ENCODE measurements at regions not wholly inside any gene's neighbourhood (a gene's known extent, or its start where the extent isn't known, plus 50 kb on each side); places are given as distances from the start of the nearest gene placed in this dataset.

GRCh38 chr22:46081831-46082210 lies 68.5 kb upstream of the PPARA start:
- Histone ChIP-seq H3K56ac (ENCODE audit: extremely low read depth, insufficient read depth, low read length) (no peak overlapping the region), H4K91ac (ENCODE audit: insufficient read depth, low read depth, low read length) (no peak overlapping the region), H3K18ac (ENCODE audit: low read depth, low read length) (no peak overlapping the region), H3K4me1 (ENCODE audit: control insufficient read depth, insufficient read depth, low read length) (peaks cover 43% of the 10 kb centered on the region), H3K27me3 (ENCODE audit: control insufficient read depth, insufficient read depth, low read length) (no peaks in the 10 kb centered on the region), H2BK15ac (ENCODE audit: low read depth, low read length) (no peak overlapping the region), H3K9me3 (ENCODE audit: control insufficient read depth, insufficient read depth, low read length) (no peaks in the 10 kb centered on the region), H3K36me3 (ENCODE audit: control insufficient read depth, insufficient read depth, low read length) (peaks cover 25% of the 10 kb centered on the region), H3K4ac (ENCODE audit: low read depth, low read length) (0 out of 2 replicates have a peak overlapping the region, but pooled peaks have one; percentile 33), H4K20me1 (ENCODE audit: insufficient read depth, low read length) (peaks cover 45% of the 10 kb centered on the region), H3K9me1 (ENCODE audit: insufficient read depth, low read length) (peaks cover 12% of the 10 kb centered on the region), H2AFZ (replicated peaks; ENCODE audit: low read length, poor library complexity) (peak overlapping the region; percentile 8), H3K4me3 (ENCODE audit: insufficient read depth, low read depth, low read length) (no peak overlapping the region), H2AK5ac (ENCODE audit: low read depth, low read length) (no peak overlapping the region), H3K9ac (ENCODE audit: low read depth, low read length) (0 out of 2 replicates have a peak overlapping the region, but pooled peaks have one; percentile 33), H4K5ac (ENCODE audit: low read depth, low read length) (no peak overlapping the region), H2BK5ac (ENCODE audit: low read depth, low read length, poor library complexity, severe bottlenecking) (no peak overlapping the region), H3K14ac (replicated peaks; ENCODE audit: low read depth, low read length) (0 out of 2 replicates have a peak overlapping the region, but pooled peaks have one; percentile 17), H3K4me2 (ENCODE audit: low read depth, low read length) (peak overlapping the region; percentile 1; the same call in 1 of the 2 replicates), H4K8ac (ENCODE audit: low read depth in 2 of 2, low read length in 2 of 2) (peak overlapping the region; percentile 26 to 58; a peak in 2 of 4 replicates), H3K23ac (ENCODE audit: low read depth, low read length) (peak overlapping the region; percentile 8; the same call in 1 of the 2 replicates), H2AK9ac (replicated peaks; ENCODE audit: low read depth, low read length, poor library complexity) (peak overlapping the region; percentile 74), H2BK20ac (ENCODE audit: low read depth, low read length) (no peak overlapping the region), H2BK120ac (ENCODE audit: low read depth, low read length) (no peak overlapping the region), H3K27ac (ENCODE audit: insufficient read depth, low read length) (peak overlapping the region; percentile 63; the same call in 1 of the 2 replicates), H3K79me1 (ENCODE audit: low read depth in 1 of 2, low read length in 2 of 2) (peaks cover 0 to 50% of the 10 kb centered on the region in 2 experiments; a peak in 2 of 4 replicates)
- WGBS, 2 experiments (ENCODE audit: extremely low coverage in 2 of 2, insufficient read length in 1 of 2), result 52% methylated on average over 14 of the region's 18 CpGs; no CpG with 5 or more reads in 1 of the 2 experiments
- in situ Hi-C loops (cut with MboI; ENCODE audit: low sequenced_read_pairs), result no loop called here
- BruUV-seq (replicated peaks), result no TSS peak
- ATAC-seq (ENCODE audit: low read depth), result no peak
- ChIA-PET CTCF (no interaction called here), POLR2A (ENCODE audit: unreplicated experiment) (no interaction called here)
- TF ChIP-seq RFX5 (IDR thresholded peaks at IDR 0.05; ENCODE audit: low read depth, low read length) (no peak), MAZ (IDR thresholded peaks at IDR 0.05; ENCODE audit: borderline replicate concordance, low read depth, low read length) (no peak), NFE2L2 (IDR thresholded peaks at IDR 0.05; ENCODE audit: low read depth, low read length) (no peak)
- dilution Hi-C loops (cut with HindIII; ENCODE audit: low sequenced_read_pairs, unreplicated experiment), result no loop called here
- DNase-seq, result no peak
- intact Hi-C loops (cut with micrococcal nuclease), result no loop called here

All from IMR-90 (cell line).